Bone marrow (tissue), 2 donors: ENCODE measurements at regions not wholly inside any gene's neighbourhood (a gene's known extent, or its start where the extent isn't known, plus 50 kb on each side); places are given as distances from the start of the nearest gene placed in this dataset.

Experiments
- DNase-seq, 2 donors: peaks; one replicate each; lab custom pipeline; 2025; lab: John Stamatoyannopoulos, UW

DNA sequence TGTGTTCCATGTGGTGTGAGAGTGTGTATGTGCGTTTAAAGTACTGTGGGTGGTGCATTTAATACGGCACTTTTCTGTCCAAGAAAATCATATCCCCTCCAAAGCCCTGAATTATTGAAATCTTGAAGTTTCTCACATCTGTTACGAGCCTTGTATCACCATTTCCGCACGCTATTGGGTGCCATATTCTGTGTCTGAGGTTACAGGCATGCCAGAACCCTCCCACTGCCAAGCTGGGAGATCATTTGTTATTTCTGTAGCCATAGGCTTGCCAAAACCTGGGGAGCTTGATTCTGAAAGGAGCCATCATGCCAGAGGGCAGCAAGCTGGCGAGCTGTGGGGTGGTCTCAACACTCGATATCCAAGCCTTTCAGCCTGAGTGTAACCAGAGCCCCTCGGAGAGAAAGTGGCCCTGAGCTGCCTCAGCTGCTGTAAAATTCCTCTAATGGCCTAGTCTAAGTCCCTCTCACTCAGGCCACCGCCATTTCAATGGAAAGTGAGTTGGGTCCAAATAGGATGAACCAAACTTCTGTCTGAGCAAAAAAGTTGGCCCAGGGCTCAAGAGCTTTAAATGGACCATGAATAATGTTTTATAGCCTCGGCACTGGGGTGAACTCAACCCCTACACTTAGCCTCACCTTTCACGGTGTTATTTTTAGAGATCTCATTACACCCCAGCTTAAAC, 298.4 kb upstream of the DUSP10 start:
- no peak for DNase-seq

DNA sequence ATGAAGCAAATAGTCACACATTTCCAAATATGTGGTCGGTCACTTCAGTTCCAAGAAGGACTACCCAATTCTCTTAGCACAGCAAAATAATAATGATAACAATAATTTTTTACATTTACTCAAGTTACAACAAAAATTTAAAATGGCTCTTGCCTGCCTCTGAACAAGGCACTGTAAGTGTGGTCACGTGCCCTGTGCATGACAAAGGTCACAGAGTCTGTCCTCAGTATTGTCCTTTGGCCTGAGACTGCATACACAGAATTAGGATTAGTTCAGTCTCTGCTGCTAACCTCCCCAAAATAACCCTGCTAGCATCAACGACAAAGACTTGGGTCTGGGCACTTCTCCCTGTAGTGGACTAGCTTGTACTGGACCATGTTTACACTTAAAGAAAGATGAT, 297.1 kb upstream of the DUSP10 start:
- no peak for DNase-seq

- DNase-seq: no peak
Observed at GRCh38 chr1:222037720-222038119, 295.8 kb upstream of the DUSP10 start.

DNA sequence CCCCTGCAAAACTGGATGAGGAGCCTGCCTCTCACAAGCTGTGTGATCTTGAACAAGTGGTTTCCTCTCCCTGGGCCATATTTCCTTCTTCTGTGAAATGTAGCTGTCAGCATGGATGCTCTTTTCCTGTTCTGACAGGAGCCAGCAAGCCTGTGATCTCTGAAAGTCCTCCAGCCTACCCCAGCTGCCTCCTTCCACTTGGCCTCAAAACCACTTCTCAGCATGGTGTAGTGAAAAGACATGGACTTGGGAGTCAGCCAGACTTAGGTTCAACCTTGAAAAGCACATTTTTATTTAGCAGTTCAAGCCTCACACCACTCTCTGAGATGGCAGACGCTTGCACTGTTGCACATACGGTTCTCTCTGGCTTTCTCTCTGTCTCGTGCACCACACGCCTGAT, 292.9 kb upstream of the DUSP10 start:
- DNase-seq: peak in 1 of 2 donors; percentile 39

DNA sequence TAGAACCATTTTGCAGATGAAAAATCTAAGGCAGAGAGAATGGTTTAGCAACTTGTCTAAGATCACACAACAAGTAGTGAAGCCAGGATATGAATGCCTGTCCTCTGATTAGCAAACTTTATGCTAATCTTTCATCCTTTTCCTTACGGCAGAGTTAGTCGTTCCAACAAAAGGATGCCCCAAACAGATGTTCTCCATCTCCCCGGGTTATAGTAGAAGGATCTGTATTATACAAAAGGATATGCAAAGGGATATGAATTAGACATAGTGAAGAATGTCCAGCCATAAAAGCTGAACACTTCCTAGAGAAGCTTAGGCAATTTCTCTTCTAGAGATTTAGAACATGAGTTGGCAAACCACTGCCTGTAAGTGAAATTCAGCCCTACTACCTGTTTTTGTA, 291.6 kb upstream of the DUSP10 start:
- DNase-seq: no peak

GRCh38 chr1:222031318-222031717, 289.4 kb upstream of the DUSP10 start:
- no peak for DNase-seq

- DNase-seq: no peak
Observed at GRCh38 chr1:222028676-222029075, 286.8 kb upstream of the DUSP10 start.

GRCh38 chr1:222028116-222028515, 286.2 kb upstream of the DUSP10 start:
- DNase-seq: no peak

DNA sequence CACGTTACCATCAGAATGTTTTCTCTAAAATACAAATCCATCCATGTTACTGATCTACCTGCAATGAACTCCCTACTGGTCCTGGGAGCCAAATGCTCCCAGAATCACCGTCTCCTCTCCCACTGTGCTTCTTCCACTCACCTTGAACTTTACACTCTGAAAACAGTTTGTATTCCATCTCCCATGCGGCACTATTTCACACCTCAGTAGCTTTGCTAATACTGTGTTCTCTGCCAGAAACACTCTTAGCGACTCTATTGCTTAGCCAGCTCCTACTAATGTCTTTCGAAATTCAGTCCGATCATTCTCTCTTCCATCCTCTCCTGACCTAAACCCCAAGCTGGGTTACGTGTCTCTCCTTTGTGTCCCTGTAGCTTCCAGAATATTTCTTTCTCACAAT, 284.4 kb upstream of the DUSP10 start:
- no peak for DNase-seq

DNA sequence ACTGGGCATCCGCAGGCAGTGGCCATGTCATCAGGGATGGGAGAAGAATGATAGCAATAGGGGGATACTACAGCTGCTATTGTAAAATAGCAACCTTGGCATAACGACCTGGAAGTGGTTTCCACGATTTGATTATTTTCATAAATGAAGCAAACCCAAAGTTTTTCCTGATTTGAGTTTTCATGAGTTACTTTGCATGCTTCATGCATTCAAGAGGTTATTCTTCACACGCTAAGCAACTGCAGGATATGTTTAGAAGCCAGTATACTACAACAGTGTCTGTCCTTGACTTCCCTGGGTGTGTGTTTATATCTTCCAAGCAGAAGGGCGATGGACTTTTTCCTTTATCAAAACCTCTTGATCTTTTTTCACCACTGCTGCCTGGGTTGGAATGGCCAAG, 281.1 kb upstream of the DUSP10 start:
- DNase-seq: no peak

DNA sequence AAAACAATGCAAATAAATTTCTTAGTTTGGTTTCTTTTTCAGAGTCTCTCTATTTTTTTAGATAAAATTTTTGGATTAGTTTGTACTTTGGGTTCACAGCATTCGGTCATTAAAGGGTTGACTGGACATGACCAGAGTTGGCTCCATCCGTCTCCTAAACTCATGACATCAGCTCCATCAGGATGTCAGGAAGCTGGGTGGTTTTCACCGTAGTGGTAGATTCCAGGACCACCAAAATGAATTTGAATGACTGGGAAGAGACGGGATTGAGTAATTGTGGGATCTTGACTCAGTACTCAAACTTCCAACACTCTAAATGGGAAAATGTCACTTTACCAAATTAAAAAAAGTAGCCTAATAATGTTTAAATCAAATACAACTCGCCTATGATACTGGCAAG, 279.2 kb upstream of the DUSP10 start:
- no peak for DNase-seq

DNA sequence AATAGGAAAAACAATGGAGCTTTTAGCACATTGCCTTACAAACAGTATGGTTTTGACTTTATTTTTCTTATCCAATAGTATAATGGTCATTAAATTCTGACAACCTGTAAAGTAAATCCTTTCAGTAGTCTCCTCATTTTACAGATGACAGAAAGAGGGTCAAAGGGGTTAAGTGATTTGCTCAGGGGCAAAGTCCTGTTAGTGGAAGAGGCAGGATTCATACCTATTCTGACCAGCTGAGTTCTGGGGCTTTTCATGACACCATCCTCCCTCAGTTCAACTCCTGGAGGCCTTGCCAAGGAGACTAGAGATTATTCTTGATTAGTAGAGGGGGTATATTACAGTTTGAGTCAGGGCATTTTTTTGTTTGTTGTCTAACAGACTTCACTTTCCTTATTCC, 278.7 kb upstream of the DUSP10 start:
- DNase-seq: no peak

- no peak for DNase-seq
Observed at GRCh38 chr1:222019029-222019428, 277.1 kb upstream of the DUSP10 start.

- no peak for DNase-seq
Observed at GRCh38 chr1:222018041-222018440, 276.2 kb upstream of the DUSP10 start.

DNA sequence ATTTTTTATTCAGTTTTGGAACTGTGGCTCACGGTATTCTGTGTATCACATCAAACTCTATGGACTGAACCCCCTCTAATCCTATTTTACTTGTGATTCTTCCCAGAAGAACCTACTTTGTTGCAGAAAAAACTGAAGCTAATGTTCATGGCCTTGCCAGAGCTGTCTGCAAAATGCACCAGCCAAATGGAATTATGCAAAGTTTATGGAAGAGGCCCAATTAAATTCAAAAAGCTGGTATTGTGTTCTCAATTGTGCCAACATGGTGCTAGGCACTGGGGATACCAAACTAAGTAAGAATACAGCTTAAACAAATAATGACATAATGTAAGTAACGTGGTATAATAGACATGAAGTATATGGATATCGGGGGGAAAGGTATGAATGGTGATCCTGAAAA, 273.8 kb upstream of the DUSP10 start:
- no peak for DNase-seq

DNA sequence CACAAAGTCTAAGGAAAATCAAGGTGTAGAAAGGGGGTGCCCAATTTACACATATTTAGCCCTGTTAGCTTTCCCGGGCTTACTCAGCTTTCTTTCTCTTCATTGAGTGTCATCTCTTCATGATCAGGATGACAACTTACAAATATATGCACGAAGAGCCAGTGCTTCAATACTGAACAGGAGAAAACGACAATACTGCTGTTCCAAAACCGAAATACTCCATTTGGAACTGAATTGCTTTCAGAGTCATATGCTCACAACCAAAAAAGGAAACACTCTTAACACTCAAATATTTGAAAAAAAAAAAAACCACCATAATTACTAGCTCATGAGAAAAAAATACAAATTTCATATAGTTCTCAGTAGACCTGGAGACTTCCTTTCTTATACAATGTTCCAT, 272.1 kb upstream of the DUSP10 start:
- no peak for DNase-seq

GRCh38 chr1:222012816-222013215, 270.9 kb upstream of the DUSP10 start:
- no peak for DNase-seq

- DNase-seq: no peak
Observed at GRCh38 chr1:222010306-222010705, 268.4 kb upstream of the DUSP10 start.

GRCh38 chr1:222009105-222009730, 267.3 kb upstream of the DUSP10 start:
- DNase-seq: peak in 1 of 2 donors; percentile 8

GRCh38 chr1:222006715-222007114, 264.8 kb upstream of the DUSP10 start:
- no peak for DNase-seq

DNA sequence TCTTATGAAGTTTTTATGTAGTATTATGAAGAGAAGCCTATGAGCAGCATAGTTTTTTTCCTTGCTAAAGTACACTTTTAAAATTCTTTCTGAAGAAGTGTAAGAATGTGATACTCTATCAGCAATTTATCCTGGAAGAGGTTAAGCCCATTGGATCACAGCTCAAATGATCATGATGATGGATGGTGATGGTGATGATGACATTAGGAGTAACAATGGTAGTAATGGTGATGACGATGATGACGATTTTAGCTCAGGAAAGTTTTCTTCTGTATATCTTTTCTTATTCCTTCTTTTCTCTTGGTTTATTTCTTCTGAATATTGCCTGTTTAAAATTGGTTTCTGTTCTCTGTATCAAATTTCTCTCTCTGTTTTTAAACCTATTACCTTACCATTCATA, 262.9 kb upstream of the DUSP10 start:
- no peak for DNase-seq

GRCh38 chr1:222004034-222004433, 262.1 kb upstream of the DUSP10 start:
- DNase-seq: no peak

- no peak for DNase-seq
Observed at GRCh38 chr1:222002503-222002902, 260.6 kb upstream of the DUSP10 start.

- no peak for DNase-seq
Observed at GRCh38 chr1:222000131-222000530, 258.2 kb upstream of the DUSP10 start.
